Fibroblast of mammary gland (primary cell): ENCODE measurements at regions not wholly inside any gene's neighbourhood (a gene's known extent, or its start where the extent isn't known, plus 50 kb on each side); places are given as distances from the start of the nearest gene placed in this dataset.

Experiments used
- DNase-seq: peaks from one replicate; pipeline ENCODE4 v3.0.0-alpha.2; 2010; ENCODE audit warnings: low read depth
- H3K4me3 ChIP-seq: 2 replicates; pipeline ENCODE4 v1.5.1; 2011; ENCODE audit warnings: low read depth, mild to moderate bottlenecking, low read length, moderate library complexity; ENCODE audit not compliant: control insufficient read depth
- CTCF ChIP-seq: conservative IDR thresholded peaks from 2 replicates; pipeline ENCODE4 v1.5.1; 2011; ENCODE audit warnings: low read depth, low read length, inconsistent platforms; ENCODE audit not compliant: control insufficient read depth, insufficient read depth

- DNase-seq: no peak
- TF ChIP-seq CTCF: no peak
- H3K4me3 ChIP-seq: no peak overlapping the region
These were observed 932.7 kb downstream of the ZPLD1 start for GRCh38 chr3:103367481-103367880.

DNA sequence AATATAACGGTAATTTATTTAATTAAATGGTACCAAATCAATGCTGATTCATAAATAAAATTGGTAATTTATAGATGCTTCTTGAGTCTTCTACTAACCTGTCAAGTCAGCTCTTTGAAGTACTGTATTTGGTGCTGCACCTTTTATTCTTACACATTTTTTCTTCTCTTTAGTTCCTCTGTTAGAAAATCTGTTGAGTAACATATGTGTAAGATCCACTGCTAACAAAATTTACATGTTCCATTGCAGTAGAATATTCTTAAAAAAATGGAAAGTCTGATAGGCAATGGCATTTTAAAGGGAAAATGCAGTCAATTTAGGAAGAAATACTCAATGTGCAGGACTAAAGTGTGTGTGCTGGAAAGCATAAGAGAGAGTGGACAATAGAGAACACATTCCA, 936.6 kb downstream of the ZPLD1 start:
- DNase-seq: no peak
- TF ChIP-seq CTCF: no peak
- H3K4me3 ChIP-seq: no peak overlapping the region

GRCh38 chr3:103372031-103372430, 937.2 kb downstream of the ZPLD1 start:
- no peak overlapping the region for H3K4me3 ChIP-seq
- TF ChIP-seq CTCF: no peak
- DNase-seq: no peak

DNA sequence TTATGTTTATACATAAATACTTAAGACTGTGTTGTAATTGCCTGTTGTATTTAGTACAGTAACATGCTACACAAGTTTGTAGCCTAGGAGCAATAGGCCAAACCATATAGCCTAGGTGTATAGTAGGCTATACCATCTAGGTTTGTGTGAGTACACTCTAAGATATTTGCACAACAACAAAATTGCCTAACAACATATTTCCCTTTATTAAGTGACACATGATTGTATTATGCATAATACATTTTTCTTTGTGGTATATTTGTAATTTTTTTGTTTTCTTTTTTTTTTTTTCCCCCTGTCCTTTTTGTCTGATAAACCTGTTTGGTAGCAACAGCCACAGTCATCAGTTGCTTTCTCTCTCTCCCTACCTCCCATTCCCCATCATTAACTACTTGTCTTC, 945.6 kb downstream of the ZPLD1 start:
- no peak for DNase-seq
- no peak overlapping the region for H3K4me3 ChIP-seq
- TF ChIP-seq CTCF: no peak

DNA sequence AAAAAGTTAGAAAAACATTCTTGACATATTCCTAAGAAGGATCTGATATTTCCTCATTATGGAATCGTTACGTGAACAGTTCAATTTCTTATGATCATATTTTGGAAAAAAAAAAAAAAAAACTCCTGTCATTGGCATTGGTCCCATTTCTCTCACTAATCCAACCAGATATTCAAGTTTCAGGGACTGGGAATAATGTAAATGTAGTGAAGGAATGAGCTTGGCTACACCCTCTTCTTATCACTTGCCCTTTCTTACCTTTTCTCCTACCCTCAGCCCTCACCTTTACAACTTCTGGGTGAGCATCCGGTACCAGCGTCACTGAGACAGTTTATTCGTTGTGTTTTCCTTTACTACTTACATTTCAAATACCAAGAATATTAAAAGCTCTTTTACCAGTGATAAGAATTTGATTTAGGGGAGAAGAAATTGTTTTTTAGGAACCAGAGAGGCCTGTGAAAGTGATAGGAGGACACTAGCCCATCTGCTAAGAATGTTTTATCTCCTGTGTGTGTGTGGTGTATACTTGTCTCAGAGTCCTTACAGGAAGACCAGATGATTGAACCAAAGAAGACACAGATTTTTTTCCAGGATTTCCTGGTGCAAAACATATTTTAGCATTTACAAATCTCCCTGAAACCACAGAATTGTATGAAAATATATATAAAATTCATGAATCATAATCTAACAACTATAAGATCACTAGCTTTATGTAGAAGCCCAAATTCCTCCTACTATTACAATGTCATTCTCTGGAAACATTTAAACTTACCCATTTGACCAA, 946.7 kb downstream of the ZPLD1 start:
- DNase-seq: no peak
- no peak for TF ChIP-seq CTCF
- no peak overlapping the region for H3K4me3 ChIP-seq

GRCh38 chr3:103385961-103386656, 951.3 kb downstream of the ZPLD1 start:
- DNase-seq: no peak
- H3K4me3 ChIP-seq: no peak overlapping the region
- TF ChIP-seq CTCF: no peak
